C4-2B (cell line): ENCODE measurements at regions not wholly inside any gene's neighbourhood (a gene's known extent, or its start where the extent isn't known, plus 50 kb on each side); places are given as distances from the start of the nearest gene placed in this dataset.

Experiments used
- ZFX ChIP-seq: fragments of 450-650 bp; IDR thresholded peaks from 2 replicates; pipeline ENCODE4 v1.6.1; 2017
- TF ChIP-seq, protein P1 (sequence below): fragments of 450-650 bp; conservative IDR thresholded peaks from 2 replicates; pipeline ENCODE4 v1.5.1; 2017; ENCODE audit warnings: mild to moderate bottlenecking

DNA sequence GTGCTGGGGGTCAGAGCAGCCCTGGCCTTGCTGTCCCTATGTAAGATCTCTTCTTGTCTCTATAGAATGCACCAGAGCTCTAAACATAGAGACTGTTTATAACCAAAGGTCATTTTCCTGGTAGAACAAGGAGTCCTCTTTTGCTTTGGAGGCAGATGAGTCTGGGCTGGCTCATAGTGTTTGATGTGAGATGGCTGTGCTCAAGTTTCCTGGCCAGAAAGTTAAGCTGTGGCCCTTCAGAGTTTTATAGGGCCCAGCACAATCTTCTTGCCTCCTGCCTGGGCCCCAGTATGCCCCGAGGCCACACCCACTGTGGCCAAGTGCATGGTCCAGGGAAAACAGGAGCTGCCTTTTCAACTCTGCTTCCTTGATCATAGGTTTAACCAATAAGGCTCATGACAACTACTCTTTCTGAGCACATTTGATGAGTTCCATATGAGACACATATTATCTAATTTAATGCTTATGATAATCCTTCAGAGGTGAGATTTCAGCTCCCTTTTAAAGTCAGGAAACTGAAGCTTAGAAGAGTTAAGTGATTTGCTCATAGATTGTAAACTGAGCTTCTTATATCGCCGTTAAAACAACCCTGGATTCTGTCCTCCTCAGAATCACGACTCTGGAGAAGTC, 66.3 kb downstream of the MYCN start:
- TF ChIP-seq, protein P1, sequence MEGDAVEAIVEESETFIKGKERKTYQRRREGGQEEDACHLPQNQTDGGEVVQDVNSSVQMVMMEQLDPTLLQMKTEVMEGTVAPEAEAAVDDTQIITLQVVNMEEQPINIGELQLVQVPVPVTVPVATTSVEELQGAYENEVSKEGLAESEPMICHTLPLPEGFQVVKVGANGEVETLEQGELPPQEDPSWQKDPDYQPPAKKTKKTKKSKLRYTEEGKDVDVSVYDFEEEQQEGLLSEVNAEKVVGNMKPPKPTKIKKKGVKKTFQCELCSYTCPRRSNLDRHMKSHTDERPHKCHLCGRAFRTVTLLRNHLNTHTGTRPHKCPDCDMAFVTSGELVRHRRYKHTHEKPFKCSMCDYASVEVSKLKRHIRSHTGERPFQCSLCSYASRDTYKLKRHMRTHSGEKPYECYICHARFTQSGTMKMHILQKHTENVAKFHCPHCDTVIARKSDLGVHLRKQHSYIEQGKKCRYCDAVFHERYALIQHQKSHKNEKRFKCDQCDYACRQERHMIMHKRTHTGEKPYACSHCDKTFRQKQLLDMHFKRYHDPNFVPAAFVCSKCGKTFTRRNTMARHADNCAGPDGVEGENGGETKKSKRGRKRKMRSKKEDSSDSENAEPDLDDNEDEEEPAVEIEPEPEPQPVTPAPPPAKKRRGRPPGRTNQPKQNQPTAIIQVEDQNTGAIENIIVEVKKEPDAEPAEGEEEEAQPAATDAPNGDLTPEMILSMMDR: no peak
- no peak for TF ChIP-seq ZFX
